RKO (cell line): ENCODE measurements at regions not wholly inside any gene's neighbourhood (a gene's known extent, or its start where the extent isn't known, plus 50 kb on each side); places are given as distances from the start of the nearest gene placed in this dataset.
A peak's percentile ranks its signal among the peaks of the same experiment; 100 is the strongest.
"Not testable (repeated sequence)": the region's sequence is repeated elsewhere in the genome, so short reads cannot be mapped to it uniquely, and the experiment has no call there.

ENCODE experiments used
- DNase-seq: peaks from one replicate; pipeline ENCODE4 v3.0.0-alpha.2; 2016; ENCODE audit warnings: low spot score

GRCh38 chr11:91312541-91312940, 912.1 kb upstream of the FAT3 start:
- DNase-seq, result no peak

- no peak for DNase-seq
These were observed 914.5 kb upstream of the FAT3 start for GRCh38 chr11:91310085-91310484.

GRCh38 chr11:91308069-91308468, 916.5 kb upstream of the FAT3 start:
- no peak for DNase-seq

GRCh38 chr11:91305402-91305801, 919.2 kb upstream of the FAT3 start:
- no peak for DNase-seq

- no peak for DNase-seq
These were observed 920.9 kb upstream of the FAT3 start for GRCh38 chr11:91303749-91304148.

GRCh38 chr11:91299980-91300379, 924.6 kb upstream of the FAT3 start:
- DNase-seq, result peak; percentile 0

- no peak for DNase-seq
These were observed 928.0 kb upstream of the FAT3 start for GRCh38 chr11:91296629-91297028.

GRCh38 chr11:91295591-91295990, 929.0 kb upstream of the FAT3 start:
- no peak for DNase-seq

GRCh38 chr11:91293119-91293518, 931.5 kb upstream of the FAT3 start:
- DNase-seq, result no peak

- no peak for DNase-seq
These were observed 952.5 kb upstream of the FAT3 start for GRCh38 chr11:91272089-91272488.

- not testable (repeated sequence) for DNase-seq
These were observed 955.9 kb upstream of the FAT3 start for GRCh38 chr11:91268512-91269295.

GRCh38 chr11:91265946-91266345, 958.7 kb upstream of the FAT3 start:
- no peak for DNase-seq

GRCh38 chr11:91264481-91264880, 960.1 kb upstream of the FAT3 start:
- DNase-seq, result no peak

GRCh38 chr11:91263496-91264365, 960.9 kb upstream of the FAT3 start:
- DNase-seq, result no peak

GRCh38 chr11:91261513-91261912, 963.1 kb upstream of the FAT3 start:
- no peak for DNase-seq

- no peak for DNase-seq
These were observed 965.7 kb upstream of the FAT3 start for GRCh38 chr11:91258876-91259275.

- DNase-seq, result no peak
These were observed 967.0 kb upstream of the FAT3 start for GRCh38 chr11:91257667-91258066.

GRCh38 chr11:91248199-91248807, 976.3 kb upstream of the FAT3 start:
- peak; percentile 44 for DNase-seq

- DNase-seq, result no peak
These were observed 977.4 kb upstream of the FAT3 start for GRCh38 chr11:91247009-91247735.

GRCh38 chr11:91244912-91245311, 979.7 kb upstream of the FAT3 start:
- no peak for DNase-seq

- no peak for DNase-seq
These were observed 981.0 kb upstream of the FAT3 start for GRCh38 chr11:91243630-91244029.

- no peak for DNase-seq
These were observed 981.6 kb upstream of the FAT3 start for GRCh38 chr11:91243051-91243450.
